Activated B cell treated with CpG ODN at 0.5 μM for 24 hours (primary cell): ENCODE measurements at regions not wholly inside any gene's neighbourhood (a gene's known extent, or its start where the extent isn't known, plus 50 kb on each side); places are given as distances from the start of the nearest gene placed in this dataset.
"Not testable (repeated sequence)": the region's sequence is repeated elsewhere in the genome, so short reads cannot be mapped to it uniquely, and the experiment has no call there.

Experiments
- ATAC-seq: fragments of 200-7000 bp; cut with Tn5 transposase; one replicate; pipeline ENCODE4 v1.10.0; 2021; ENCODE audit warnings: low read depth, mild to moderate bottlenecking, moderate library complexity
- CTCF ChIA-PET: fragments of 350-600 bp; sonication (Branson Sonifier 250); formaldehyde crosslinking; loops from one replicate; lab custom pipeline; 2021; ENCODE audit warnings: antibody characterized with exemption; lab: Charles Lee
- POLR2A ChIA-PET: fragments of 350-600 bp; sonication (Branson Sonifier 250); formaldehyde crosslinking; loops from one replicate; lab custom pipeline; 2021; ENCODE audit warnings: antibody characterized with exemption; lab: Charles Lee
- DNase-seq: peaks from one replicate; pipeline ENCODE4 v3.0.0; 2022
- H3K27ac Mint-ChIP-seq: one replicate; pipeline ENCODE4 v1.8.0; 2020; ENCODE audit warnings: mixed read lengths
- H3K27me3 Mint-ChIP-seq: one replicate; pipeline ENCODE4 v1.8.0; 2021; ENCODE audit warnings: mixed read lengths
- H3K36me3 Mint-ChIP-seq: one replicate; pipeline ENCODE4 v1.8.0; 2021; ENCODE audit warnings: low read depth, mixed read lengths
- H3K4me1 Mint-ChIP-seq: one replicate; pipeline ENCODE4 v1.8.0; 2021; ENCODE audit warnings: mixed read lengths
- H3K4me3 Mint-ChIP-seq: one replicate; pipeline ENCODE4 v1.8.0; 2020; ENCODE audit warnings: mild to moderate bottlenecking, mixed read lengths
- H3K9me3 Mint-ChIP-seq: one replicate; pipeline ENCODE4 v1.8.0; 2020; ENCODE audit warnings: mixed read lengths
- CTCF ChIP-seq: fragments of 200-600 bp; IDR thresholded peaks from one replicate; pipeline ENCODE4 v1.8.0; 2022; ENCODE audit warnings: antibody characterized with exemption, mild to moderate bottlenecking
- intact Hi-C: fragments of 100-400 bp; cut with micrococcal nuclease; formaldehyde crosslinking; loops from one replicate; pipeline ENCODE4 v1.15.1; 2024

GRCh38 chr13:44853641-44854040 is 135.6 kb downstream of the NUFIP1 start:
- Mint-ChIP-seq H3K27me3 (peaks cover 13% of the 10 kb centered on the region), H3K27ac (no peak overlapping the region), H3K4me3 (no peak overlapping the region), H3K36me3 (no peaks in the 10 kb centered on the region), H3K9me3 (no peaks in the 10 kb centered on the region), H3K4me1 (no peaks in the 10 kb centered on the region)
- ATAC-seq (no peak), DNase-seq (no peak)
- ChIA-PET CTCF (no interaction called here), POLR2A (no interaction called here)
- intact Hi-C loops: no loop called here
- no peak for TF ChIP-seq CTCF

DNA sequence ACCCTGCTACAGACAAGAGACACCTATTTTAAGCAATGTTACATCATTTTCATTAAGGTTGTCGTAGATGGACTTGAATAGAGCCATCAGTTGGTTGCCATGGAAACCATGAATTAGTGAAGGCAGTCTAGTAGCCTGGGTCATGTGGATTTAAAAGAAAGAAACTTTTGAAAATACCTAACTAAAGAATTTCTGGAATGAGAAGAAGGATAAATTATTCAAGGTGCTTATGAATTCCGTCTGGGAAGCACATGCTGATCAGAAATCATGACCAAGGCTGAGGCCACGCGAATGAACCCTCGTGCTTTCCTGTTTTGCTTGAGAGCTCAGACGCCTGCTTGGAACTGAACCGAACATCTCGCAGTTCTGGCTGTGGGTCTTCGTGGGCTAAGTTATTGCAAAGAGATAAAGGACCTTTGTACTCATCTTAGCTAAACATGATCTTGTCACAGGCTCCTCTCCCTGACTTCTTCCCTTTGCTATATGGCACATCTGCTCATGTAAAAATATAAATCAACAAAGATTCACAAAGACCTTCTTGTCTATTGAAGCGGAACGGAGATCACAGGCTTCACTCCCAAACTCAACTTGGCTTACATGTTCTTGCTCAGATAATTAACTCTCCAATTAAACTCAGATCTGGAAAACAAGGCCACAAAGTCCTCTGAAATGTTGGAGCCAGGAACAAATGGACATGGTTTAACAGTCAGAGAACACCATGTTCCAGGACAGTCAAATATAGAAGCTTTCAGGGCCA is 140.2 kb downstream of the NUFIP1 start:
- Mint-ChIP-seq H3K9me3 (no peaks in the 10 kb centered on the region), H3K27me3 (peaks cover 2% of the 10 kb centered on the region), H3K27ac (no peak overlapping the region), H3K4me3 (no peak overlapping the region), H3K4me1 (no peaks in the 10 kb centered on the region), H3K36me3 (no peaks in the 10 kb centered on the region)
- intact Hi-C loops: no loop called here
- ChIA-PET CTCF (no interaction called here), POLR2A (no interaction called here)
- no peak for DNase-seq
- ATAC-seq: no peak
- TF ChIP-seq CTCF: no peak

DNA sequence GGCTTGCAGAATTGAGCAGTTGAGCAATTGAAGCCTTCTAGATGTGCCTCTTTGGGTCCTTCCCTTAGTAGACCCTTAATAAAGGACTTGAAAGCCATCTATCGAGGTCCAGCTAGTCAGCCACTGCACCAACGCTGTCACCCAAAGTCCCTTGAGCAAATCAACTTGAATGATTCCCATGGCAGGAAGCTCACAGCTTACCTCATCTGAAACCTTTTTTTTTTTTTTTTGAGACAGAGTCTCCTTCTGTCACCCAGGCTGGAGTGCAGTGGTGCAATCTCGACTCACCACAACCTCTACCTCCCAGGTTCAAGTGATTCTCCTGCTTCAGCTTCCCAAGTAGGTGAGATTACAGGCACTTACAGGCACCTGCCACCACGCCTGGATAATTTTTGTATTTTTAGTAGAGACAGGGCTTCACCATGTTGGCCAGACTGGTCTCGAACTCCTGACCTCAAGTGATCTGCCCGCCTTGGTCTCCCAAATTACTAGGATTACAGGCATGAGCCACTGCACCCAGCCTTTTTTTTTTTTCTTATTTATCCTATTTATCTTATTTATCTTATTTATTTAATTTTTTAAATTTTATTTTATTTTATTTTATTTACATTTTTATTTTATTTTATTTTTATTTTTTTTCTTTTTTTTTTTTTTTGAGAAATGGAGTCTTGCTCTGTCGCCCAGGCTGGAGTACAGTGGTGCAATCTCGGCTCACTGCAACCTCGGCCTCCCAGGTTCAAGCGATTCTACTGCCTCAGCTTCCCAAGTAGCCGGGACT is 143.8 kb downstream of the NUFIP1 start:
- H3K36me3 Mint-ChIP-seq, H3K9me3 Mint-ChIP-seq, H3K4me3 Mint-ChIP-seq, intact Hi-C loops, POLR2A ChIA-PET, ATAC-seq, H3K4me1 Mint-ChIP-seq, CTCF ChIA-PET, H3K27me3 Mint-ChIP-seq, DNase-seq, H3K27ac Mint-ChIP-seq: not testable (repeated sequence)

DNA sequence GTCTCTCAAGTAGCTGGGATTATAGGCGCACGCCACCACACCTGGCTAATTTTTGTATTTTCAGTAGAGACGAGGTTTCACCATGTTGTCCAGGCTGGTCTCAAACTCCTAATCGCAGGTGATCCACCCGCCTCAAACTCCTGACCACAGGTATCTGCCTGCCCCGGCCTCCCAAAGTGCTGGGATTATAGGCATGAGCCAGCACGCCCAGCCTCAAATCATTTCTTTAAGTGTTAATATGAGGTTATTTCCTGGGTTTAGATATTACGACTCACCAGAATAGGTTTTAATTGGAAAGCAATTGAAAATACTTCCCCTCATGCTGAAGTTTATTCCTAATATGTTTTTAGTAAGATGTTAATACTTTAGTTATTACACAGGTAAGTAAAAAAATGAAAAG is 144.5 kb downstream of the NUFIP1 start:
- intact Hi-C loops: no loop called here
- POLR2A ChIA-PET: no interaction called here
- H3K36me3 Mint-ChIP-seq: no peaks in the 10 kb centered on the region

DNA sequence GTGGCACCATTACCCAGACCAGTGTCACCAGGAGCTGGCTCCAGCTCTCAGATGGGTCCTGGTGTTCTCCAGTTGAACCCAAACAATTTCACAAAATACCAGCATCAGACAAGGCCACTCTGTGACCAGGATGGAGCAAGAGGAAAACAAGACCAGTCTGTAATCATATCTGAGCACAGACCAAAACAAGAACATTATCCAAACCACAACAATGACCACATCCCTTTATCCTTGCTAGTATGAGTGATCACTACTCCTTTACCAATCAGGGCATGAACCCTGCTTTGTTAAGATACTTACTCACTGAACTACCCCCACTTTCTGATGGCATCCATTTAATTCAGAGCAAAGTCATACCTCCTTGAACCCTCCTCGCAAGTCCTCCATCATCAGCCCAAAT is 145.9 kb downstream of the NUFIP1 start:
- TF ChIP-seq CTCF: no peak
- H3K4me1 Mint-ChIP-seq: no peaks in the 10 kb centered on the region
- no peak overlapping the region for H3K4me3 Mint-ChIP-seq
- ChIA-PET CTCF (no interaction called here), POLR2A (no interaction called here)
- H3K27ac Mint-ChIP-seq: no peak overlapping the region
- no peaks in the 10 kb centered on the region for H3K9me3 Mint-ChIP-seq
- no peak for ATAC-seq
- no peaks in the 10 kb centered on the region for H3K36me3 Mint-ChIP-seq
- DNase-seq: no peak
- intact Hi-C loops: no loop called here
- H3K27me3 Mint-ChIP-seq: peaks cover 2% of the 10 kb centered on the region

More for the DNA sequence above, 144.5 kb downstream of the NUFIP1 start:
- Mint-ChIP-seq H3K27ac (no peak overlapping the region), H3K27me3 (peaks cover 2% of the 10 kb centered on the region), H3K4me3 (no peak overlapping the region), H3K4me1 (no peaks in the 10 kb centered on the region), H3K9me3 (no peaks in the 10 kb centered on the region)
- no peak for TF ChIP-seq CTCF
- ATAC-seq: no peak
- DNase-seq: no peak
- CTCF ChIA-PET: no interaction called here
